Nephron (organoid): ENCODE measurements at regions not wholly inside any gene's neighbourhood (a gene's known extent, or its start where the extent isn't known, plus 50 kb on each side); places are given as distances from the start of the nearest gene placed in this dataset.

Experiments
- H3K27ac Mint-ChIP-seq, 3 experiments: 2 replicates each; pipeline ENCODE4 v1.8.0; 2020; ENCODE audit warnings: mixed read lengths in 3 of 3, mild to moderate bottlenecking in 2 of 3, moderate library complexity in 1 of 3
- H3K27me3 Mint-ChIP-seq: 2 replicates; pipeline ENCODE4 v1.8.0; 2021; ENCODE audit warnings: low read depth, mild to moderate bottlenecking, moderate library complexity, mixed read lengths
- H3K36me3 Mint-ChIP-seq: 2 replicates; pipeline ENCODE4 v1.8.0; 2020; ENCODE audit warnings: low read depth, mixed read lengths
- H3K4me1 Mint-ChIP-seq: 2 replicates; pipeline ENCODE4 v1.8.0; 2020; ENCODE audit warnings: mixed read lengths
- H3K4me3 Mint-ChIP-seq, 3 experiments: 2 replicates each; pipeline ENCODE4 v1.8.0; 2020; ENCODE audit warnings: mild to moderate bottlenecking in 3 of 3, mixed read lengths in 3 of 3, moderate library complexity in 2 of 3
- H3K9me3 Mint-ChIP-seq: 2 replicates; pipeline ENCODE4 v1.8.0; 2020; ENCODE audit warnings: mixed read lengths
- TF ChIP-seq, protein P1 (sequence below), 3 experiments: fragments of 200-600 bp; sonication (generic); IDR thresholded peaks; one replicate each; pipeline ENCODE4 v1.5.0; 2021; ENCODE audit warnings: antibody characterized with exemption in 3 of 3; ENCODE audit not compliant: unreplicated experiment in 3 of 3

DNA sequence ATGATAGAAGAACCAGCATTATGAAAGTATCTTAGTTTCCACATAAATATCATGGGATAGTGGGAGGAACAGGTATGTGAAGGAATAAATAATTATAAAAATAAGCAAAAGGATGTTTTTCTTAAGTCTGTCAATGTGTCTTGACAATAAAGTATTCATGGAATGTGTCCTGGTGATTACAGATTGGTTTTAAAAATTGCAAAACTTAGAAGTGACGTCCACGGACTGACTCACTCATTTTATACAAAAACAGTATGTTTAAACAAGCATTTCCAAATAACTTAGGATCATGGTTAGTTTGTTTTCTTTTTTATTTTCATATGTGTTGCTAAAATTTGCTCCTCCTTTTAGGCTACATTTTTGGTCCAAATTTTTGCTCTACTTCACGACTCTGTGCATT, 687.0 kb upstream of the NECTIN3 start:
- no peaks in the 10 kb centered on the region for H3K9me3 Mint-ChIP-seq
- no peaks in the 10 kb centered on the region for H3K27me3 Mint-ChIP-seq
- H3K36me3 Mint-ChIP-seq, result no peaks in the 10 kb centered on the region
- TF ChIP-seq, protein P1, sequence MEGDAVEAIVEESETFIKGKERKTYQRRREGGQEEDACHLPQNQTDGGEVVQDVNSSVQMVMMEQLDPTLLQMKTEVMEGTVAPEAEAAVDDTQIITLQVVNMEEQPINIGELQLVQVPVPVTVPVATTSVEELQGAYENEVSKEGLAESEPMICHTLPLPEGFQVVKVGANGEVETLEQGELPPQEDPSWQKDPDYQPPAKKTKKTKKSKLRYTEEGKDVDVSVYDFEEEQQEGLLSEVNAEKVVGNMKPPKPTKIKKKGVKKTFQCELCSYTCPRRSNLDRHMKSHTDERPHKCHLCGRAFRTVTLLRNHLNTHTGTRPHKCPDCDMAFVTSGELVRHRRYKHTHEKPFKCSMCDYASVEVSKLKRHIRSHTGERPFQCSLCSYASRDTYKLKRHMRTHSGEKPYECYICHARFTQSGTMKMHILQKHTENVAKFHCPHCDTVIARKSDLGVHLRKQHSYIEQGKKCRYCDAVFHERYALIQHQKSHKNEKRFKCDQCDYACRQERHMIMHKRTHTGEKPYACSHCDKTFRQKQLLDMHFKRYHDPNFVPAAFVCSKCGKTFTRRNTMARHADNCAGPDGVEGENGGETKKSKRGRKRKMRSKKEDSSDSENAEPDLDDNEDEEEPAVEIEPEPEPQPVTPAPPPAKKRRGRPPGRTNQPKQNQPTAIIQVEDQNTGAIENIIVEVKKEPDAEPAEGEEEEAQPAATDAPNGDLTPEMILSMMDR (IDR thresholded peaks at IDR 0.05; ENCODE audit: unreplicated experiment in 3 of 3), result no peak
- no peak overlapping the region for H3K4me3 Mint-ChIP-seq
- no peak overlapping the region for H3K27ac Mint-ChIP-seq
- no peaks in the 10 kb centered on the region for H3K4me1 Mint-ChIP-seq

DNA sequence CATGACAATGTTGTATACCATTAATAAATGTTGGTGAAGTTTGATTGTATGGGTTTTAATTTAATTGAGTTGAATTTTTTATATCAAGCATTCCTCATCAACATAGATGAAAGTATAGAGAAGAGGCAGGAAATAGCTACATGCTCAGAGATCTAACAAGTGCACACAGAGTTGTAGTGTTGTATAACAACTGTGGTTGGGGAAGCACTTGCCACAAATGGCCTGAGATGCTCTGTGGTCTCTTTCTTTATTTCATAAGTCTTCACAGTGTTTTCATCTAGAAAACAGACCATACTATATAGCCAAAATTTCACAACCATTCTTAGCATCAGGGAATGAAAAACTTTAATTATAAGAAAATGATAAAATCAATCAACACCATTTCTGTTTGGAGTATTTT, 682.6 kb upstream of the NECTIN3 start:
- TF ChIP-seq, protein P1 (IDR thresholded peaks at IDR 0.05; ENCODE audit: unreplicated experiment in 3 of 3), result no peak
- Mint-ChIP-seq H3K27ac (no peak overlapping the region), H3K4me1 (no peaks in the 10 kb centered on the region)

DNA sequence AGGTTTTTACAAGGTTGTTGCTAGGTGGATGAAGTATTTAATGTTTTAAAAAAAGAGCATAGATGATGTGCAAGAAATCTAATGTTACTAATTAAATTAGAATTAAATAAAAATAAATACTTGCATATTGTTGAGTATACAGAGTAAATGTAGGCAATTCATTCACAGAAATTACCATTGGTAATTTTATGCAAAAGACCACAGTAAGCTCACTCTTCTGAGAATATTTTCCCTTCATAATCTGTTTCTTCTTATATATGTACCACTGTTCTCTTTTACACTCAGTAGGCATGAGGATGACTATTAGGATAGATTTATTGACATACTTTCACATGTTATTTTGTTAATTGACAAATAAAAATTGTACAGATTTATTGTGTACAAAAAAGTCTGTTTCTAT, 681.2 kb upstream of the NECTIN3 start:
- TF ChIP-seq, protein P1 (IDR thresholded peaks at IDR 0.05; ENCODE audit: unreplicated experiment in 3 of 3), result no peak
- no peaks in the 10 kb centered on the region for H3K36me3 Mint-ChIP-seq
- H3K4me3 Mint-ChIP-seq, result no peak overlapping the region
- no peak overlapping the region for H3K27ac Mint-ChIP-seq
- no peaks in the 10 kb centered on the region for H3K4me1 Mint-ChIP-seq
- H3K27me3 Mint-ChIP-seq, result no peaks in the 10 kb centered on the region
- H3K9me3 Mint-ChIP-seq, result no peaks in the 10 kb centered on the region

More for the DNA sequence above, 682.6 kb upstream of the NECTIN3 start:
- H3K36me3 Mint-ChIP-seq, result no peaks in the 10 kb centered on the region
- no peaks in the 10 kb centered on the region for H3K9me3 Mint-ChIP-seq
- no peak overlapping the region for H3K4me3 Mint-ChIP-seq
- H3K27me3 Mint-ChIP-seq, result no peaks in the 10 kb centered on the region

DNA sequence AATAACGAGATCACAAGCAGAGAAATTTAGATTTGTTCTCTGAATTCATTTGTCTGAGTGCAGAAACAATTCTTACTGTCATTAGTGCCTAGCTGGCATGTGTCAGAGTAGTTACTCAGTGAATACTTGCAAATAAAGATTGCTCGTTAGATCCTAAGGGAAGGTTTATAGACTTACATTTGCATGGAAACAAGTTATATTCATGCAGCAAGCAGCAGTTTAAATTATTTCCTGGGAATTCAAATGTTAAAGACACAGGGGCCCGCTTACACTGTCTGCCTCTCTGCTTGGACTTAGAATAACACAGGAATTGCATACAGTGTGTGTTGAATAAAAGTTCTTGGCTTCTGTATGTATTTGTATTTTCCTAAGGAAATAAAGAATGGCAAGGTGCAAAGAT, 680.6 kb upstream of the NECTIN3 start:
- Mint-ChIP-seq H3K4me3 (no peak overlapping the region), H3K27ac (no peak overlapping the region), H3K36me3 (no peaks in the 10 kb centered on the region), H3K9me3 (no peaks in the 10 kb centered on the region), H3K4me1 (no peaks in the 10 kb centered on the region), H3K27me3 (no peaks in the 10 kb centered on the region)
- TF ChIP-seq, protein P1 (IDR thresholded peaks at IDR 0.05; ENCODE audit: unreplicated experiment in 3 of 3), result no peak

DNA sequence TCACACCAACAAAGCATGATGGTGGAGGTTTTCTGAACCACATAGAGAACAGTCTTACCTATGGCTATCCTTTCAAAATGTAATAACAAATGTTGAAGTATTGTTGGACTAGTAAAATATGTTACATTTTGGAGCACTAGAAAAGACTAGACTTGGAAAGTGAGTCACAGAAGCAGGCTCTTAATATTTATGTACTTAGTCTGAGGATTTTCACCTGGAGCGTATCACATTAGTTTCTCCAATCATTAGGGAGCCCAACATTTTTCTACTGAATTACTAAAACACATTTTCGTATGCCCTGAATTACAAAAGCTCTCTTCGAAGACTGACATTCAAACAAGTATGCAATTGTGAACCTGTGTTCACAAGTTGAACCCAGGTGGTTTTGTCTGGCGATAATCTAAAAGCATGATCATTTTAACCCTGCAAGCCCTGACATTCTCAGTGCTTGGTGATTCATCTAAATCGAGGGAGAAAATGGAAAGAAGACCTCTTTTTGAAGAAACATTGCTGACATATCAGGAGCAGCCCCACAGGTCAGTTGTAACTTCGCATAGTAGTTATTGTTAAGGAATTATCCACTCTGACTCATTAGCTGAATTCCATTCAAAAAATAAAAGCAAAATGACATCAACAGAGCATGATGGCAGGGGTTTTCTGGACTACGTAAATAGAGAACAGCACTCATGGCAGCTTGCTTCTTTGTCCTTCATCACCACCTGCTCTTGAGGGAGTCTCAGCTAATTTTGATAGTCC, 679.8 kb upstream of the NECTIN3 start:
- Mint-ChIP-seq H3K27ac (no peak overlapping the region), H3K9me3 (no peaks in the 10 kb centered on the region), H3K36me3 (no peaks in the 10 kb centered on the region), H3K4me3 (no peak overlapping the region), H3K4me1 (peaks cover 5% of the 10 kb centered on the region), H3K27me3 (no peaks in the 10 kb centered on the region)
- TF ChIP-seq, protein P1 (IDR thresholded peaks at IDR 0.05; ENCODE audit: unreplicated experiment in 3 of 3), result no peak

DNA sequence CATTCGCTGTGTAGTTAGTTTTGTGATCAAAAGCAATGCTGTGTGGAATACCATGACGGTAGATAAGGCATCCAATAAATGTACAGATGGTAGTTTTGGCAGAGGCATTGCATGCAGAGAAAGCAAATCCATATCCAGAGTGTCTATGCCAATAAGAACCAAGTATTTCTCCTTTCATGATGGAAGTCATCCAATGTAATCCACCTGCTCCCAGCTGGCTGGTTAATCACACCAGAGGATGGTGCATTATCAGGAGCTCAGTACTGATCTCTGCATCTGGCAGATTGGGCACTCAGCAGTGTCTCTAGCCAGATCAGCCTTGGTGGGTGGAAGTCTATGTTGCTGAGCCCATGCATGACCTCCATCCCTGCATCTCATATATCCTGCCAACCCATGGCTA, 677.7 kb upstream of the NECTIN3 start:
- no peaks in the 10 kb centered on the region for H3K9me3 Mint-ChIP-seq
- peaks cover 18% of the 10 kb centered on the region for H3K4me1 Mint-ChIP-seq
- no peak overlapping the region for H3K27ac Mint-ChIP-seq
- H3K4me3 Mint-ChIP-seq, result no peak overlapping the region
- H3K27me3 Mint-ChIP-seq, result no peaks in the 10 kb centered on the region
- no peaks in the 10 kb centered on the region for H3K36me3 Mint-ChIP-seq
- TF ChIP-seq, protein P1 (IDR thresholded peaks at IDR 0.05; ENCODE audit: unreplicated experiment in 3 of 3), result no peak
